Adipose tissue (tissue), 3 donors: ENCODE measurements at regions not wholly inside any gene's neighbourhood (a gene's known extent, or its start where the extent isn't known, plus 50 kb on each side); places are given as distances from the start of the nearest gene placed in this dataset.
"Not testable (repeated sequence)": the region's sequence is repeated elsewhere in the genome, so short reads cannot be mapped to it uniquely, and the experiment has no call there.

Experiments used
- H3K27ac ChIP-seq: one replicate; pipeline ENCODE4 v1.5.1; 2013; ENCODE audit warnings: low read depth, low read length
- WGBS, 3 donors: extraction: QIAGEN DNeasy Blood & Tissue Kit; methylation state at CpG; one replicate each; pipeline ENCODE4 v1.1.7; 2013; 5-methylcytosine and 5-hydroxymethylcytosine counted together
- donor health status: healthy with polysubstance abuse.
- donor health status: Bipolar disorder and iron deficiency.
- donor health status: healthy.

- no peak overlapping the region for H3K27ac ChIP-seq
- 82 to 89% (median 83%) methylated on average over 7 of the region's 7 CpGs for WGBS, 3 donors
Observed at GRCh38 chr15:96150254-96150653, 180.2 kb upstream of the NR2F2 start.

- not testable (repeated sequence) for H3K27ac ChIP-seq
- WGBS, 3 donors: 89 to 92% (median 91%) methylated on average over 8 of the region's 8 CpGs
Observed at GRCh38 chr15:96151749-96152148, 178.8 kb upstream of the NR2F2 start.

GRCh38 chr15:96153929-96154328 is 176.6 kb upstream of the NR2F2 start:
- 93 to 98% (median 97%) methylated on average over 2 of the region's 2 CpGs for whole genome bisulfite sequencing, 3 donors
- no peak overlapping the region for H3K27ac ChIP-seq

GRCh38 chr15:96158938-96159337 is 171.6 kb upstream of the NR2F2 start:
- WGBS, 3 donors: 28 to 59% (median 29%) methylated on average over 5 of the region's 5 CpGs
- H3K27ac ChIP-seq: no peak overlapping the region

- no peak overlapping the region for H3K27ac ChIP-seq
- 14 to 22% (median 19%) methylated on average over 8 of the region's 8 CpGs for WGBS, 3 donors
Observed at GRCh38 chr15:96160269-96160668, 170.2 kb upstream of the NR2F2 start.

- WGBS, 3 donors: 20 to 51% (median 28%) methylated on average over 1 of the region's 1 CpG
- H3K27ac ChIP-seq: no peak overlapping the region
Observed at GRCh38 chr15:96160800-96161199, 169.7 kb upstream of the NR2F2 start.

- no peak overlapping the region for H3K27ac ChIP-seq
Observed at GRCh38 chr15:96162322-96162721, 168.2 kb upstream of the NR2F2 start.

GRCh38 chr15:96165081-96165480 is 165.4 kb upstream of the NR2F2 start:
- WGBS, 3 donors: 63 to 84% (median 69%) methylated on average over 4 of the region's 4 CpGs
- no peak overlapping the region for H3K27ac ChIP-seq

More at GRCh38 chr15:96162322-96162721, 168.2 kb upstream of the NR2F2 start:
- 48 to 76% (median 63%) methylated on average over 2 of the region's 2 CpGs for WGBS, 3 donors

GRCh38 chr15:96165775-96166174 is 164.7 kb upstream of the NR2F2 start:
- no peak overlapping the region for H3K27ac ChIP-seq
- 80 to 98% (median 84%) methylated on average over 2 of the region's 2 CpGs for WGBS, 3 donors

GRCh38 chr15:96166223-96167200 is 164.0 kb upstream of the NR2F2 start:
- 71 to 88% (median 72%) methylated on average over 15 of the region's 15 CpGs for WGBS, 3 donors

GRCh38 chr15:96170616-96170978 is 159.9 kb upstream of the NR2F2 start:
- H3K27ac ChIP-seq: not testable (repeated sequence)
- WGBS, 3 donors: 49 to 84% (median 78%) methylated on average over 2 of the region's 2 CpGs

More at GRCh38 chr15:96166223-96167200, 164.0 kb upstream of the NR2F2 start:
- no peak overlapping the region for H3K27ac ChIP-seq

- WGBS, 3 donors: 26 to 66% (median 63%) methylated on average over 14 of the region's 14 CpGs
- H3K27ac ChIP-seq: no peak overlapping the region
Observed at GRCh38 chr15:96170979-96171739, 159.3 kb upstream of the NR2F2 start.

GRCh38 chr15:96171853-96172296 is 158.6 kb upstream of the NR2F2 start:
- no peak overlapping the region for H3K27ac ChIP-seq
- 35 to 52% (median 51%) methylated on average over 5 of the region's 5 CpGs for WGBS, 3 donors

GRCh38 chr15:96172417-96172816 is 158.1 kb upstream of the NR2F2 start:
- 68 to 75% (median 73%) methylated on average over 6 of the region's 6 CpGs for WGBS, 3 donors

GRCh38 chr15:96176831-96177230 is 153.7 kb upstream of the NR2F2 start:
- whole genome bisulfite sequencing, 3 donors: 93 to 96% (median 94%) methylated on average over 4 of the region's 4 CpGs
- no peak overlapping the region for H3K27ac ChIP-seq

More at GRCh38 chr15:96172417-96172816, 158.1 kb upstream of the NR2F2 start:
- no peak overlapping the region for H3K27ac ChIP-seq

GRCh38 chr15:96177279-96177678 is 153.2 kb upstream of the NR2F2 start:
- WGBS, 3 donors: 79 to 87% (median 79%) methylated on average over 1 of the region's 1 CpG
- H3K27ac ChIP-seq: no peak overlapping the region

- 34 to 66% (median 39%) methylated on average over 11 of the region's 11 CpGs for WGBS, 3 donors
Observed at GRCh38 chr15:96180087-96180748, 150.3 kb upstream of the NR2F2 start.

GRCh38 chr15:96181217-96181616 is 149.3 kb upstream of the NR2F2 start:
- no peak overlapping the region for H3K27ac ChIP-seq

More at GRCh38 chr15:96180087-96180748, 150.3 kb upstream of the NR2F2 start:
- no peak overlapping the region for H3K27ac ChIP-seq

- WGBS, 3 donors: 52 to 79% (median 55%) methylated on average over 8 of the region's 8 CpGs
- no peak overlapping the region for H3K27ac ChIP-seq
Observed at GRCh38 chr15:96181873-96182301, 148.6 kb upstream of the NR2F2 start.
